WTC11 (cell line): ENCODE measurements at regions not wholly inside any gene's neighbourhood (a gene's known extent, or its start where the extent isn't known, plus 50 kb on each side); places are given as distances from the start of the nearest gene placed in this dataset.

Experiments
- ESRRA ChIP-seq: sonication (generic); formaldehyde crosslinking; IDR thresholded peaks from 2 replicates; pipeline ENCODE4 v1.8.1; 2022; ENCODE audit warnings: mild to moderate bottlenecking, missing genetic modification reagents, borderline replicate concordance
- NR3C1 ChIP-seq: sonication (generic); formaldehyde crosslinking; conservative IDR thresholded peaks from 2 replicates; pipeline ENCODE4 v1.8.1; 2023; ENCODE audit warnings: low read depth, mild to moderate bottlenecking, missing genetic modification reagents
- ZNF396 ChIP-seq: fragments of 250-450 bp; sonication (Bioruptor Pico); IDR thresholded peaks from 2 replicates; pipeline ENCODE4 v1.8.0; 2021; ENCODE audit warnings: mild to moderate bottlenecking, moderate library complexity, borderline replicate concordance
- TF ChIP-seq, protein P1 (sequence below): fragments of 200-600 bp; IDR thresholded peaks from 2 replicates; pipeline ENCODE4 v1.8.0; 2022; ENCODE audit warnings: antibody characterized with exemption
- TF ChIP-seq, protein P2 (sequence below): sonication (generic); formaldehyde crosslinking; IDR thresholded peaks from 2 replicates; pipeline ENCODE4 v1.8.1; 2023; ENCODE audit warnings: mild to moderate bottlenecking, missing genetic modification reagents, moderate library complexity

DNA sequence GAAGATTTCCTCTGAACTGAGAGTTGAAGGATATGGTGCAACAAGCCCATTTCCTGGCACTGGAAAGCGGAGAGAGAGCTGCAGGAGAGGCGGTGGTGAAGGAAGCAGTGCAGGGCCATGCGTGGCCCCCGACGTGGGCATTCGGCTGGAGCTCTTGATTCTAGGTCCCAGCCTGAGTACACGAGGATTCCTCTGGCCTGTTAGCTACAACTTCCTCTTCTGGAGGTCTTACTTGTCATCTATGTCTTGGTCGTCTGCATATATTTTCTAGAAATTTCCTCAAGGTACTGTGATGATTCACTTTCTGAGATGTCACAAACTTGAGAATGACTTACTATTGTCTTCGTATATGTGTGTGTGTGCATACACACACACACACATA lies 59.2 kb upstream of the JAZF1 start:
- TF ChIP-seq, protein P1, sequence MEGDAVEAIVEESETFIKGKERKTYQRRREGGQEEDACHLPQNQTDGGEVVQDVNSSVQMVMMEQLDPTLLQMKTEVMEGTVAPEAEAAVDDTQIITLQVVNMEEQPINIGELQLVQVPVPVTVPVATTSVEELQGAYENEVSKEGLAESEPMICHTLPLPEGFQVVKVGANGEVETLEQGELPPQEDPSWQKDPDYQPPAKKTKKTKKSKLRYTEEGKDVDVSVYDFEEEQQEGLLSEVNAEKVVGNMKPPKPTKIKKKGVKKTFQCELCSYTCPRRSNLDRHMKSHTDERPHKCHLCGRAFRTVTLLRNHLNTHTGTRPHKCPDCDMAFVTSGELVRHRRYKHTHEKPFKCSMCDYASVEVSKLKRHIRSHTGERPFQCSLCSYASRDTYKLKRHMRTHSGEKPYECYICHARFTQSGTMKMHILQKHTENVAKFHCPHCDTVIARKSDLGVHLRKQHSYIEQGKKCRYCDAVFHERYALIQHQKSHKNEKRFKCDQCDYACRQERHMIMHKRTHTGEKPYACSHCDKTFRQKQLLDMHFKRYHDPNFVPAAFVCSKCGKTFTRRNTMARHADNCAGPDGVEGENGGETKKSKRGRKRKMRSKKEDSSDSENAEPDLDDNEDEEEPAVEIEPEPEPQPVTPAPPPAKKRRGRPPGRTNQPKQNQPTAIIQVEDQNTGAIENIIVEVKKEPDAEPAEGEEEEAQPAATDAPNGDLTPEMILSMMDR: no peak
- TF ChIP-seq ZNF396 (CRISPR knock-in tag) (no peak), NR3C1 (CRISPR knock-in tag) (no peak), ESRRA (CRISPR knock-in tag) (no peak)
- TF ChIP-seq, protein P2, sequence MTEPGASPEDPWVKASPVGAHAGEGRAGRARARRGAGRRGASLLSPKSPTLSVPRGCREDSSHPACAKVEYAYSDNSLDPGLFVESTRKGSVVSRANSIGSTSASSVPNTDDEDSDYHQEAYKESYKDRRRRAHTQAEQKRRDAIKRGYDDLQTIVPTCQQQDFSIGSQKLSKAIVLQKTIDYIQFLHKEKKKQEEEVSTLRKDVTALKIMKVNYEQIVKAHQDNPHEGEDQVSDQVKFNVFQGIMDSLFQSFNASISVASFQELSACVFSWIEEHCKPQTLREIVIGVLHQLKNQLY: no peak
